ENCODE measurements at regions not wholly inside any gene's neighbourhood (a gene's known extent, or its start where the extent isn't known, plus 50 kb on each side); places are given as distances from the start of the nearest gene placed in this dataset.

DNA sequence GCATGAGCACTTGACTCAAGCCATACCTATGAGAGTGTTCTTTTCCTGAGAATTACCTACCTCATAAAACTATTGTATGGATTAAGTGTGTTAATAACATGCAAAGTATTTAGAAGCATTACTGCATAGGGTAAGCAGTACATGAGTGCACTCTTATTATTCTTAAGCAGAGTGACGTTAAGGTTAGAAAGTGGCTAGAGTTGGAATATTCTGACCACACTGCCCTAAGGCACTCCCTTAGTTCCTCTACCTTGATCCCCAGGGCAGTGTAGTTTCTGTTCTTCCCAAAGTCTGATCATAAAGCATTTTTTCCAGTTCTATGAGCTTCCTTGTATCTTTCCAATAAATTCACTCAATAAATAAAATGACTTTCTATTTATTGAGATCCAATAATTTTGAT, 189.2 kb downstream of the PCSK1 start:
- TF ChIP-seq, protein P1, sequence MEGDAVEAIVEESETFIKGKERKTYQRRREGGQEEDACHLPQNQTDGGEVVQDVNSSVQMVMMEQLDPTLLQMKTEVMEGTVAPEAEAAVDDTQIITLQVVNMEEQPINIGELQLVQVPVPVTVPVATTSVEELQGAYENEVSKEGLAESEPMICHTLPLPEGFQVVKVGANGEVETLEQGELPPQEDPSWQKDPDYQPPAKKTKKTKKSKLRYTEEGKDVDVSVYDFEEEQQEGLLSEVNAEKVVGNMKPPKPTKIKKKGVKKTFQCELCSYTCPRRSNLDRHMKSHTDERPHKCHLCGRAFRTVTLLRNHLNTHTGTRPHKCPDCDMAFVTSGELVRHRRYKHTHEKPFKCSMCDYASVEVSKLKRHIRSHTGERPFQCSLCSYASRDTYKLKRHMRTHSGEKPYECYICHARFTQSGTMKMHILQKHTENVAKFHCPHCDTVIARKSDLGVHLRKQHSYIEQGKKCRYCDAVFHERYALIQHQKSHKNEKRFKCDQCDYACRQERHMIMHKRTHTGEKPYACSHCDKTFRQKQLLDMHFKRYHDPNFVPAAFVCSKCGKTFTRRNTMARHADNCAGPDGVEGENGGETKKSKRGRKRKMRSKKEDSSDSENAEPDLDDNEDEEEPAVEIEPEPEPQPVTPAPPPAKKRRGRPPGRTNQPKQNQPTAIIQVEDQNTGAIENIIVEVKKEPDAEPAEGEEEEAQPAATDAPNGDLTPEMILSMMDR (IDR thresholded peaks at IDR 0.05; ENCODE audit: insufficient read depth, low read length, missing control alignments), result no peak
- CTCF ChIA-PET, result interaction anchor here (0.8 to 1.0 kb wide), 2 partner anchors 11 to 92 kb away, joined by 5 to 8 read pairs; no protein-coding TSS in a partner anchor
- no peak overlapping the region for H3K4me3 ChIP-seq (ENCODE audit: low read depth, low read length)
- POLR2A ChIA-PET, result no interaction called here
- DNase-seq (ENCODE audit: low read depth, low spot score), result no peak

DNA sequence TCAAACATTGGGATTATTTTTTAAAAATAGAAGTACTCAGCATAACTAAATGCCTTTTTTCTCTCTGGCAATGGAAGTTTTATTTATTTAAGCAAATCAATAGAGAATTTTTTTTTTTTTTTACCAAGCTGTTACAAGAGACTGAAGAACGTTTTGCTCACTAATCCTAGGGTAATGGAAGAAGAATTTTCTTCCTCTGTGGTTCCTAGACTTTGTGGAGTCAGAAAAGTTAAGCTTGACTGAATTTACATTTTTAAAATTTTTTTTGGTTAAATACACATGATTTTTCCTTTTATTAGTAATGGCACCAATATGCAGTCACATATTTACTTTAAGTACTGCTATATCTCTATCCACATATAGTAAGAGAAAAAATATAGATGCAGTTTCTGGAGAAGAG, 189.8 kb downstream of the PCSK1 start:
- H3K4me3 ChIP-seq (ENCODE audit: low read depth, low read length), result no peak overlapping the region
- ChIA-PET CTCF (interaction anchor here (0.7 to 1.4 kb wide), 2 partner anchors 93 to 284 kb away, joined by 3 to 6 read pairs; no protein-coding TSS in a partner anchor), POLR2A (interaction anchor here (0.6 to 0.7 kb wide), 3 partner anchors 16 to 354 kb away, joined by 3 to 4 read pairs (median 3); no protein-coding TSS in a partner anchor)
- DNase-seq (ENCODE audit: low read depth, low spot score), result no peak
- TF ChIP-seq, protein P1 (IDR thresholded peaks at IDR 0.05; ENCODE audit: insufficient read depth, low read length, missing control alignments), result no peak

DNA sequence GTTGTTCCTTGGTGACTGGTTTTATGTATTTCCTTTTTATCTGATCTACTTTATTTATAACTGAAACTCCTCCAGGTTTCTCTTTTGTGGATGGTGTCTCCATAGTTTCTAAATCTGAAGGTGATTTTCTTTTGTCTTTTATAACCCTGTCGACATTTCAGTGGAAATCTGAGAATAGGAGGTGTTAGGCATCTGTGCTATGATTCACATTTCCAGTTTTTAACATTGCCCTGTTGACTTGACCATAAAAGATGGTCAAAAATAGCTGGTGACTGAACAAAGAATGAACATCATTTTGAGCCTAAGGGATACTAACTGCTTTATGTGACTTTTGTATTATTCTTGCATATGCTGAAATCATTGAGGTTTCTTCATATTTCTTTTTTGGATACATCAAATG, 190.5 kb downstream of the PCSK1 start:
- ChIA-PET CTCF (interaction anchor here (0.7 to 1.4 kb wide), 2 partner anchors 94 to 283 kb away, joined by 3 to 6 read pairs; no protein-coding TSS in a partner anchor), POLR2A (no interaction called here)
- no peak overlapping the region for H3K4me3 ChIP-seq (ENCODE audit: low read depth, low read length)
- no peak for DNase-seq (ENCODE audit: low read depth, low spot score)
- TF ChIP-seq, protein P1 (IDR thresholded peaks at IDR 0.05; ENCODE audit: insufficient read depth, low read length, missing control alignments), result no peak

DNA sequence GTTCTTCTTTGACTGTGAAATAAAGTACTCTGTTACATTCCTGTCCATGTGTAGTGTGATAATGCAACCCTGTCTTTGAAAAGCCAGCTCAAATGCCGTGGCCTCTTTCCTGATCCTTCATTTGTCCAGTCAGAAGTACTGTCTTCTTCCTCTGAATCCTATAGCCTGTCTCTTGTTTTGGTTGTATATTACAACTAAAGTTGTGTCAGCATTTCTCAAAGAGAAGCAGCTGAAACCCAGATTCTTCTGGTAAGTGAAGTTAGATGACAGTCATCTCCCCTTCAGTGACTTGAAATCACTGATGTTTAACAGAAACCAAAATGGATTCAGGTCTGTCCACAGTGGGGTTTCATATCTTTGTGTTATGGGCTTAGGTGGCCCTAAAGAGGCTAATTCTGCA, 196.2 kb downstream of the PCSK1 start:
- ChIA-PET POLR2A (interaction anchor here (0.6 kb wide), 1 partner anchor 91 kb away, joined by 3 read pairs; no protein-coding TSS in a partner anchor), CTCF (interaction anchor here (1.2 kb wide), 1 partner anchor 275 kb away, joined by 3 read pairs; the partner anchor contains the start of gene ELL2)
- DNase-seq (ENCODE audit: low read depth, low spot score), result no peak
- no peak overlapping the region for H3K4me3 ChIP-seq (ENCODE audit: low read depth, low read length)
- TF ChIP-seq, protein P1 (IDR thresholded peaks at IDR 0.05; ENCODE audit: insufficient read depth, low read length, missing control alignments), result no peak

DNA sequence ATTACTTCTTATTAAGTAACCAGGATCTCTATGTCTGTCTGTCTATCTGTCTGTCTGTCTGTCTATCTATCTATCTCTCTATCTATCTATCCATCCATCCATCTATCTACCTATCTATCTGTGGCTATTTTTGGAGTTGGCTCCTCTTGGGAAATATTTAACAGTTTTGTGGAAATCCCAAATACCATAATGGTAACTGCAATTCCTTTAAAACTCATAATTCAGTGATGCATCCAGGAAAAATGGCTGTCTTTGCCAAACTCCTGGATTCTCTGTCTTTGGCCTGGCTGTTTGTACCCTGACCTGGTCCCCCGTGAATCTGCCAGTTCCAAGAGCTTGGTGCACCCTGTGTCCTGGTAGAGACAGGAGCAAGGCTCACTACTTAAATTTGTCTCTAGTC, 197.0 kb downstream of the PCSK1 start:
- TF ChIP-seq, protein P1 (IDR thresholded peaks at IDR 0.05; ENCODE audit: insufficient read depth, low read length, missing control alignments), result no peak
- ChIA-PET CTCF (interaction anchor here (1.2 to 1.6 kb wide), 2 partner anchors 100 to 275 kb away, joined by 3 to 8 read pairs; partner anchors contain the start of gene ELL2), POLR2A (no interaction called here)
- no peak overlapping the region for H3K4me3 ChIP-seq (ENCODE audit: low read depth, low read length)
- no peak for DNase-seq (ENCODE audit: low read depth, low spot score)

DNA sequence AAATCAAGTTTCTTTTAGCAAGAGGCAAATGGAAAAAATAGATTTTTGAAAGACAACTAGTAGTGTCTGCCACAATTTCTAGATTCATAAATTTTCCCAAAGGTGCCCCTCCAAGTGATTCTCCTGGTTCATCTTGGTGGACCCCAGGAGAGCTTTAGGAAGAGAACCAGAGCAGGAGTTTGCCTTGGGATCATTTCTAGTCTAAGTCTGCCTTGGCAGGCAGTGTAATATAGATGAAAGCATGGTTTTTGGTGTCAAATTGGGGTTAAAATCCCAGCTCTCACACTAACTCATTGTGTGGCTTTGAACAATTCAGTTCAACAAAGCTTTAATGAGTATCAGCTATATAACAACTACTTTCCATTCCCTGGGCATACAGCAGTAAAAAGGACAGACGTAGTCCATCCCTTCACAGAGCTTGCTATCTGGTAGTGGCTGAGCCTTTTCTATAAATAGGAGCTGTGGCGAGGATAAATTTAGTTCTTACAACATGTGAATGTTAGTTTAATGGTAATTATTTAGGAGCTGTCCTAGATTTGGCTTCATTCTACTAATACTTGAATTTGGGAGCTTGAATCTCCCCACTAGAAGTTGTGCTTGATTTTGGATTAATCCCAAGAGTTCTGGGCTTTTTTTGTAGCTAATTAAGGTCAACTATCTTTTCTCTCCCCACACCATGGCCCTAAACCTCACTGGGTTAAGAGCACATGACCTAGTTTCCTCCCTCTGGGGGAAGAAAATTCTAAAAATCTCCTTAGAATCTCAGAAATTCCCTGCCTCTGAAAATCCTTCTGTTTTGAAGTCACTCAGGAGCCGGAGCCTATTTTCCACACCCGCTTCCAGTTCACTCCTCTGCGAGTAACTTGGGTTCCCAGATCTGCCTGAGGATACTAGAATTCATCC, 197.8 kb downstream of the PCSK1 start:
- TF ChIP-seq, protein P1 (IDR thresholded peaks at IDR 0.05; ENCODE audit: insufficient read depth, low read length, missing control alignments), result no peak
- no peak for DNase-seq (ENCODE audit: low read depth, low spot score)
- ChIA-PET POLR2A (interaction anchor here (0.8 kb wide), 1 partner anchor 8 kb away, joined by 3 read pairs; no protein-coding TSS in a partner anchor), CTCF (interaction anchor here (1.0 to 1.6 kb wide), 2 partner anchors 14 to 101 kb away, joined by 4 to 8 read pairs; no protein-coding TSS in a partner anchor)
- no peak overlapping the region for H3K4me3 ChIP-seq (ENCODE audit: low read depth, low read length)

Data from AG04449 (cell line).